Effector CD4-positive, alpha-beta T cell (primary cell): ENCODE measurements at regions not wholly inside any gene's neighbourhood (a gene's known extent, or its start where the extent isn't known, plus 50 kb on each side); places are given as distances from the start of the nearest gene placed in this dataset.

Experiments used
- DNase-seq: peaks from one replicate; pipeline ENCODE4 v3.0.0-alpha.2; 2020

- DNase-seq: no peak
Observed at GRCh38 chr3:94896994-94897393, 834.1 kb downstream of the NSUN3 start.

GRCh38 chr3:94904156-94904674, 841.4 kb downstream of the NSUN3 start:
- no peak for DNase-seq

- DNase-seq: no peak
Observed at GRCh38 chr3:94909726-94910125, 846.9 kb downstream of the NSUN3 start.

GRCh38 chr3:94912656-94913055, 849.8 kb downstream of the NSUN3 start:
- no peak for DNase-seq

GRCh38 chr3:94927175-94927574, 864.3 kb downstream of the NSUN3 start:
- DNase-seq: no peak

GRCh38 chr3:94928921-94929320, 866.1 kb downstream of the NSUN3 start:
- no peak for DNase-seq

GRCh38 chr3:94935738-94936580, 873.1 kb downstream of the NSUN3 start:
- DNase-seq: no peak

- no peak for DNase-seq
Observed at GRCh38 chr3:94937980-94938379, 875.1 kb downstream of the NSUN3 start.

- DNase-seq: no peak
Observed at GRCh38 chr3:94946683-94947082, 883.8 kb downstream of the NSUN3 start.

GRCh38 chr3:94961423-94962100, 898.7 kb downstream of the NSUN3 start:
- DNase-seq: no peak

- no peak for DNase-seq
Observed at GRCh38 chr3:94965867-94966475, 903.1 kb downstream of the NSUN3 start.

- no peak for DNase-seq
Observed at GRCh38 chr3:94967196-94967595, 904.3 kb downstream of the NSUN3 start.

- DNase-seq: no peak
Observed at GRCh38 chr3:94968519-94968918, 905.7 kb downstream of the NSUN3 start.

GRCh38 chr3:94972066-94972465, 909.2 kb downstream of the NSUN3 start:
- DNase-seq: no peak

- DNase-seq: no peak
Observed at GRCh38 chr3:94978084-94978483, 915.2 kb downstream of the NSUN3 start.

- DNase-seq: no peak
Observed at GRCh38 chr3:94985778-94986177, 922.9 kb downstream of the NSUN3 start.

GRCh38 chr3:94990952-94991705, 928.3 kb downstream of the NSUN3 start:
- no peak for DNase-seq

- no peak for DNase-seq
Observed at GRCh38 chr3:94996743-94997142, 933.9 kb downstream of the NSUN3 start.

GRCh38 chr3:95002438-95003046, 939.7 kb downstream of the NSUN3 start:
- DNase-seq: no peak

- DNase-seq: no peak
Observed at GRCh38 chr3:95028688-95029087, 965.8 kb downstream of the NSUN3 start.

GRCh38 chr3:95029644-95030043, 966.8 kb downstream of the NSUN3 start:
- no peak for DNase-seq

- DNase-seq: no peak
Observed at GRCh38 chr3:95036526-95037021, 973.7 kb downstream of the NSUN3 start.
